SK-N-SH treated with all-trans-retinoic acid at 6 μM for 48 hours (cell line): ENCODE measurements at regions not wholly inside any gene's neighbourhood (a gene's known extent, or its start where the extent isn't known, plus 50 kb on each side); places are given as distances from the start of the nearest gene placed in this dataset.

ENCODE experiments used
- ATAC-seq: fragments of 200-7000 bp; cut with Tn5 transposase; 3 replicates; pipeline ENCODE4 v1.9.1; 2020; ENCODE audit warnings: mild to moderate bottlenecking, moderate library complexity
- ARNTL ChIP-seq: fragments of 450-650 bp; formaldehyde crosslinking; IDR thresholded peaks from 2 replicates; pipeline ENCODE4 v1.5.0; 2020; ENCODE audit warnings: low read depth, mild to moderate bottlenecking, moderate library complexity, borderline replicate concordance
- BACH2 ChIP-seq: fragments of 250-450 bp; sonication (Bioruptor Pico); IDR thresholded peaks from 2 replicates; pipeline ENCODE4 v1.9.0; 2021; ENCODE audit warnings: mild to moderate bottlenecking, borderline replicate concordance
- CSDC2 ChIP-seq: fragments of 250-450 bp; sonication (Bioruptor Pico); IDR thresholded peaks from 2 replicates; pipeline ENCODE4 v1.5.0; 2020; ENCODE audit warnings: mild to moderate bottlenecking, moderate library complexity
- ESRRG ChIP-seq: fragments of 250-450 bp; sonication (Bioruptor Pico); IDR thresholded peaks from 2 replicates; pipeline ENCODE4 v1.6.1; 2021; ENCODE audit warnings: mild to moderate bottlenecking
- GLIS3 ChIP-seq: fragments of 250-450 bp; sonication (Bioruptor Pico); IDR thresholded peaks from 2 replicates; pipeline ENCODE4 v1.5.0; 2020; ENCODE audit warnings: mild to moderate bottlenecking, moderate library complexity
- ISL1 ChIP-seq: fragments of 250-450 bp; sonication (Bioruptor Pico); IDR thresholded peaks from 2 replicates; pipeline ENCODE4 v2.1.2; 2022; ENCODE audit warnings: mild to moderate bottlenecking, moderate library complexity
- OSR1 ChIP-seq: fragments of 250-450 bp; sonication (Bioruptor Pico); IDR thresholded peaks from 2 replicates; pipeline ENCODE4 v1.8.0; 2022; ENCODE audit warnings: moderate library complexity, mild to moderate bottlenecking, inconsistent platforms
- POU6F1 ChIP-seq: fragments of 250-450 bp; sonication (Bioruptor Pico); IDR thresholded peaks from 2 replicates; pipeline ENCODE4 v1.8.0; 2021; ENCODE audit warnings: low read depth, mild to moderate bottlenecking, moderate library complexity, borderline replicate concordance
- PPARA ChIP-seq: fragments of 250-450 bp; sonication (Bioruptor Pico); IDR thresholded peaks from 2 replicates; pipeline ENCODE4 v1.5.0; 2020; ENCODE audit warnings: mild to moderate bottlenecking, borderline replicate concordance
- RARB ChIP-seq: fragments of 250-450 bp; sonication (Bioruptor Pico); IDR thresholded peaks from 2 replicates; pipeline ENCODE4 v1.8.0; 2021; ENCODE audit warnings: mild to moderate bottlenecking, moderate library complexity
- SNAI2 ChIP-seq: fragments of 250-450 bp; sonication (Bioruptor Pico); IDR thresholded peaks from 2 replicates; pipeline ENCODE4 v1.5.0; 2020; ENCODE audit warnings: mild to moderate bottlenecking, moderate library complexity
- TCF4 ChIP-seq: fragments of 250-450 bp; sonication (Bioruptor Pico); IDR thresholded peaks from 2 replicates; pipeline ENCODE4 v1.8.0; 2021; ENCODE audit warnings: mild to moderate bottlenecking, moderate library complexity, borderline replicate concordance
- TOX ChIP-seq: fragments of 250-450 bp; sonication (Bioruptor Pico); IDR thresholded peaks from 2 replicates; pipeline ENCODE4 v1.8.0; 2021; ENCODE audit warnings: mild to moderate bottlenecking, moderate library complexity, borderline replicate concordance
- TSHZ2 ChIP-seq: fragments of 250-450 bp; sonication (Bioruptor Pico); IDR thresholded peaks from 2 replicates; pipeline ENCODE4 v1.5.0; 2020; ENCODE audit warnings: mild to moderate bottlenecking, moderate library complexity
- ZC3H10 ChIP-seq: fragments of 250-450 bp; sonication (Bioruptor Pico); IDR thresholded peaks from 2 replicates; pipeline ENCODE4 v1.5.1; 2021; ENCODE audit warnings: mild to moderate bottlenecking, moderate library complexity
- ZFP30 ChIP-seq: fragments of 450-650 bp; formaldehyde crosslinking; IDR thresholded peaks from 2 replicates; pipeline ENCODE4 v1.5.0; 2022; ENCODE audit warnings: mild to moderate bottlenecking, moderate library complexity
- ZNF565 ChIP-seq: fragments of 450-650 bp; formaldehyde crosslinking; conservative IDR thresholded peaks from 2 replicates; pipeline ENCODE4 v1.5.0; 2020; ENCODE audit warnings: low read depth, mild to moderate bottlenecking, moderate library complexity
- ZNF70 ChIP-seq: fragments of 450-650 bp; formaldehyde crosslinking; IDR thresholded peaks from 2 replicates; pipeline ENCODE4 v1.5.0; 2020; ENCODE audit warnings: mild to moderate bottlenecking, moderate library complexity
- ZNF8 ChIP-seq: fragments of 450-650 bp; formaldehyde crosslinking; IDR thresholded peaks from 2 replicates; pipeline ENCODE4 v1.5.0; 2020; ENCODE audit warnings: mild to moderate bottlenecking, moderate library complexity
- TF ChIP-seq, protein P1 (sequence below): fragments of 250-450 bp; sonication (Bioruptor Pico); IDR thresholded peaks from 2 replicates; pipeline ENCODE4 v1.8.0; 2020; ENCODE audit warnings: mild to moderate bottlenecking, moderate library complexity, borderline replicate concordance
- TF ChIP-seq, protein P2 (sequence below): fragments of 250-450 bp; sonication (Bioruptor Pico); IDR thresholded peaks from 2 replicates; pipeline ENCODE4 v1.5.1; 2020; ENCODE audit warnings: low read depth, mild to moderate bottlenecking, moderate library complexity
- TF ChIP-seq, protein P3 (sequence below): fragments of 250-450 bp; sonication (Bioruptor Pico); IDR thresholded peaks from 2 replicates; pipeline ENCODE4 v1.5.1; 2021; ENCODE audit warnings: mild to moderate bottlenecking, moderate library complexity

DNA sequence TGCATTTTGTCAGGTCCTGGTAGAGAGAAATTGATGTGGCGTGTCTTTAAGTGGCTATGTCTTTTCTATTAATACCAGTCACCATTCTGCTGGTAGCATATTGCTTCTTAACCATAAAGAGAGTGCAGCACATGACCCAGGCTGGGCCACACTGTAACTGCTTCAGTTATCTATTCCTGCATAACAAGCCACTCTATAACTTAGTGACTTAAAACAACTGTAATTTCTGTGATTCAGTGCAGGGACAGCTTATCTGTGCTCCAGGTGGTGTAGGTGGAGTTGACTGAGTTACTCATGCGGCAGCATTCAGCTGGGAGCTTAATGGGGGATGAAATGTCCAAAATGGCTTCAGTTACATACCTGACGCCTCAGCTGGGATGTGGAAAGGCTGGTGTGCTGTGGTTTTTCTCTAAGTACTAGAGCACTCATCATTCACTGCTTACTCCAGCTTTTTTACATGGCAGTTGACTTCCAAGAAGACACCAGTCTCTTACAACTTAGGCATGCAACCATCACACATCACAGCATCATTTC is 742.4 kb downstream of the SATB2 start (continued):
- TF ChIP-seq GLIS3 (CRISPR knock-in tag) (no peak), PPARA (CRISPR knock-in tag) (no peak)
- TF ChIP-seq, all 23 proteins: peak for 0

DNA sequence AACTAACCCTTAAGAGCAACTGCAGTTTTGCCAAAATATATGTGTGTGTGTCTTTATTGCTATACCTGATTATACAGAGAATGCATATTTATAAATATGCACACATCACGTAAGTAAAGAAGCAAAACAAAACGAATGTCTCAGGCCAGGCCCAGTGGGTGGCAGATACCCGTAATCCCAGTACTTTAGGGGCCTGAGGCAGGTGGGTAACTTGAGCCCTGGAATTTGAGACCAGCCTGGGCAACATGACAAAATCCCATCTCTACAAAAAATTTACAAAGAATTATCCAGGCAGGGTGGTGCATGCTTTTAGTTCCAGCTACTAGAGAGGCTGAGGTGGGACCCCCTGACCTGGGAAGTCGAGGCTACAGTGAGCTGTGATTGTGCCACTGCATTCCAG is 745.3 kb downstream of the SATB2 start:
- no peak for ATAC-seq
- TF ChIP-seq ARNTL (CRISPR knock-in tag), result no peak
- no peak for TF ChIP-seq PPARA (CRISPR knock-in tag)
- no peak for TF ChIP-seq ZFP30 (CRISPR knock-in tag)
- TF ChIP-seq TSHZ2 (CRISPR knock-in tag), result no peak
- no peak for TF ChIP-seq RARB (CRISPR knock-in tag)
- no peak for TF ChIP-seq ESRRG (CRISPR knock-in tag)
- TF ChIP-seq ZC3H10, result no peak
- no peak for TF ChIP-seq ZNF565 (CRISPR knock-in tag)
- TF ChIP-seq BACH2 (CRISPR knock-in tag), result no peak
- TF ChIP-seq ISL1 (CRISPR knock-in tag), result no peak
- TF ChIP-seq SNAI2, result no peak
- no peak for TF ChIP-seq ZNF8 (CRISPR knock-in tag)
- TF ChIP-seq, protein P1, sequence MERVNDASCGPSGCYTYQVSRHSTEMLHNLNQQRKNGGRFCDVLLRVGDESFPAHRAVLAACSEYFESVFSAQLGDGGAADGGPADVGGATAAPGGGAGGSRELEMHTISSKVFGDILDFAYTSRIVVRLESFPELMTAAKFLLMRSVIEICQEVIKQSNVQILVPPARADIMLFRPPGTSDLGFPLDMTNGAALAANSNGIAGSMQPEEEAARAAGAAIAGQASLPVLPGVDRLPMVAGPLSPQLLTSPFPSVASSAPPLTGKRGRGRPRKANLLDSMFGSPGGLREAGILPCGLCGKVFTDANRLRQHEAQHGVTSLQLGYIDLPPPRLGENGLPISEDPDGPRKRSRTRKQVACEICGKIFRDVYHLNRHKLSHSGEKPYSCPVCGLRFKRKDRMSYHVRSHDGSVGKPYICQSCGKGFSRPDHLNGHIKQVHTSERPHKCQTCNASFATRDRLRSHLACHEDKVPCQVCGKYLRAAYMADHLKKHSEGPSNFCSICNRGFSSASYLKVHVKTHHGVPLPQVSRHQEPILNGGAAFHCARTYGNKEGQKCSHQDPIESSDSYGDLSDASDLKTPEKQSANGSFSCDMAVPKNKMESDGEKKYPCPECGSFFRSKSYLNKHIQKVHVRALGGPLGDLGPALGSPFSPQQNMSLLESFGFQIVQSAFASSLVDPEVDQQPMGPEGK (CRISPR knock-in tag), result no peak
- TF ChIP-seq, protein P2, sequence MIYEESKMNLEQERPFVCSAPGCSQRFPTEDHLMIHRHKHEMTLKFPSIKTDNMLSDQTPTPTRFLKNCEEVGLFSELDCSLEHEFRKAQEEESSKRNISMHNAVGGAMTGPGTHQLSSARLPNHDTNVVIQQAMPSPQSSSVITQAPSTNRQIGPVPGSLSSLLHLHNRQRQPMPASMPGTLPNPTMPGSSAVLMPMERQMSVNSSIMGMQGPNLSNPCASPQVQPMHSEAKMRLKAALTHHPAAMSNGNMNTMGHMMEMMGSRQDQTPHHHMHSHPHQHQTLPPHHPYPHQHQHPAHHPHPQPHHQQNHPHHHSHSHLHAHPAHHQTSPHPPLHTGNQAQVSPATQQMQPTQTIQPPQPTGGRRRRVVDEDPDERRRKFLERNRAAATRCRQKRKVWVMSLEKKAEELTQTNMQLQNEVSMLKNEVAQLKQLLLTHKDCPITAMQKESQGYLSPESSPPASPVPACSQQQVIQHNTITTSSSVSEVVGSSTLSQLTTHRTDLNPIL (CRISPR knock-in tag), result no peak
- no peak for TF ChIP-seq OSR1 (CRISPR knock-in tag)
- no peak for TF ChIP-seq TOX (CRISPR knock-in tag)
- no peak for TF ChIP-seq TCF4
- TF ChIP-seq, protein P3, sequence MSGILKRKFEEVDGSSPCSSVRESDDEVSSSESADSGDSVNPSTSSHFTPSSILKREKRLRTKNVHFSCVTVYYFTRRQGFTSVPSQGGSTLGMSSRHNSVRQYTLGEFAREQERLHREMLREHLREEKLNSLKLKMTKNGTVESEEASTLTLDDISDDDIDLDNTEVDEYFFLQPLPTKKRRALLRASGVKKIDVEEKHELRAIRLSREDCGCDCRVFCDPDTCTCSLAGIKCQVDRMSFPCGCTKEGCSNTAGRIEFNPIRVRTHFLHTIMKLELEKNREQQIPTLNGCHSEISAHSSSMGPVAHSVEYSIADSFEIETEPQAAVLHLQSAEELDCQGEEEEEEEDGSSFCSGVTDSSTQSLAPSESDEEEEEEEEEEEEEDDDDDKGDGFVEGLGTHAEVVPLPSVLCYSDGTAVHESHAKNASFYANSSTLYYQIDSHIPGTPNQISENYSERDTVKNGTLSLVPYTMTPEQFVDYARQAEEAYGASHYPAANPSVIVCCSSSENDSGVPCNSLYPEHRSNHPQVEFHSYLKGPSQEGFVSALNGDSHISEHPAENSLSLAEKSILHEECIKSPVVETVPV (CRISPR knock-in tag), result no peak
- no peak for TF ChIP-seq GLIS3 (CRISPR knock-in tag)
- no peak for TF ChIP-seq POU6F1 (CRISPR knock-in tag)
- TF ChIP-seq, all 23 proteins: peak for 0

DNA sequence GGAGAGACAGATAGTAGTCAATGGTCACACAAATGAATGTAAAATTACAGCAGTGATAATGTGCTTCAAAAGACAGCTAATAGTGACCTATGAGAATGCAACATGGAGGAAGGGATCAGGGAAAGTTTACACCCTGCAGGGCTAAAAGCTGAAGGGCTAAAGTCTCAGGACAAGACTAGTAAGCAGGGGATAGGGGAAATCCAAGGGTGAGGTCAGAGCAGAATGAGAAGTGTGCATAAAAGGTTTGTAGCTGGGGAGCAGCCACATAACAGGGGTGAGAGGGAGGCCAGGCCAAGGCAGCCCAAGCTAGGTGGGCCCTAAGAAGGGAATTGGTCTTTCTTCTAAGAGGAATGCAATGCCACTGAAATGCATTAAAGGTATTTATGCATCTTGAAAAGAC is 746.3 kb downstream of the SATB2 start:
- ATAC-seq, result no peak
- TF ChIP-seq ZFP30 (CRISPR knock-in tag), result no peak
- TF ChIP-seq BACH2 (CRISPR knock-in tag), result no peak
- no peak for TF ChIP-seq RARB (CRISPR knock-in tag)
- TF ChIP-seq TOX (CRISPR knock-in tag), result no peak
- TF ChIP-seq ARNTL (CRISPR knock-in tag), result no peak
- TF ChIP-seq PPARA (CRISPR knock-in tag), result no peak
- no peak for TF ChIP-seq ZNF70 (CRISPR knock-in tag)
- no peak for TF ChIP-seq CSDC2
- TF ChIP-seq, protein P2 (CRISPR knock-in tag), result no peak
